Ovary (tissue), 7 donors: ENCODE measurements at regions not wholly inside any gene's neighbourhood (a gene's known extent, or its start where the extent isn't known, plus 50 kb on each side); places are given as distances from the start of the nearest gene placed in this dataset.
A peak's percentile ranks its signal among the peaks of the same experiment; 100 is the strongest.

Experiments used
- DNase-seq, 5 donors: peaks; one replicate each; pipeline ENCODE4 v3.0.0-alpha.2; 2019 to 2020
- H3K27ac ChIP-seq, 2 donors: fragments of 200-600 bp; one replicate each; pipeline versions ENCODE4 v1.5.1 to v1.8.0; 2019 to 2022
- H3K27me3 ChIP-seq: fragments of 200-600 bp; one replicate; pipeline ENCODE4 v1.8.0; 2022
- H3K36me3 ChIP-seq: fragments of 200-600 bp; sonication (generic); one replicate; pipeline ENCODE4 v1.5.1; 2019
- H3K4me1 ChIP-seq: one replicate; pipeline ENCODE4 v1.8.1; 2013; ENCODE audit warnings: mild to moderate bottlenecking, moderate library complexity; ENCODE audit not compliant: insufficient read depth
- H3K4me3 ChIP-seq: fragments of 200-600 bp; sonication (generic); one replicate; pipeline ENCODE4 v1.5.1; 2017
- H3K9me3 ChIP-seq, 2 donors: fragments of 200-600 bp in 1 of 2; sonication (generic) in 1 of 2; one replicate each; pipeline versions ENCODE4 v1.5.1 to v1.8.1; 2013 to 2019; ENCODE audit warnings: mild to moderate bottlenecking in 1 of 2, moderate library complexity in 1 of 2
- EP300 ChIP-seq: sonication (generic); formaldehyde crosslinking; IDR thresholded peaks from one replicate; pipeline ENCODE4 v1.6.1; 2017; ENCODE audit warnings: antibody characterized with exemption
- POLR2A ChIP-seq: fragments of 450-650 bp; IDR thresholded peaks from one replicate; pipeline ENCODE4 v1.6.1; 2017; ENCODE audit warnings: antibody characterized with exemption, mild to moderate bottlenecking, moderate library complexity
- WGBS, 3 donors: extraction: QIAGEN DNeasy Blood & Tissue Kit in 1 of 3; methylation state at CpG; one replicate each; pipeline versions ENCODE4 v1.1.5 to v1.1.7; 2013 to 2017; 5-methylcytosine and 5-hydroxymethylcytosine counted together
- intact Hi-C, 4 donors: fragments of 100-400 bp; cut with DNase I; formaldehyde crosslinking; loops; one replicate each; pipeline versions ENCODE4 v1.11.0 to v1.15.1; 2022 to 2023
- TF ChIP-seq, protein P1 (sequence below), 3 donors: fragments of 450-650 bp in 2 of 3; fragments of 200-600 bp in 1 of 3; IDR thresholded peaks; one replicate each; pipeline versions ENCODE4 v1.5.1 to v1.8.0; 2016 to 2022; ENCODE audit warnings: antibody characterized with exemption in 3 of 3, mild to moderate bottlenecking in 1 of 3
- donor health status: DM: no; HTN: no; CAD: no; lungs with moderate emphysema.
- donor health status: DM: no; HTN: no; CAD: no.
- donor health status: Bipolar disorder and iron deficiency.
- donor health status: DM: no; HTN: no; CAD: no.
- donor health status: DM: yes; HTN: yes; CAD: no.

DNA sequence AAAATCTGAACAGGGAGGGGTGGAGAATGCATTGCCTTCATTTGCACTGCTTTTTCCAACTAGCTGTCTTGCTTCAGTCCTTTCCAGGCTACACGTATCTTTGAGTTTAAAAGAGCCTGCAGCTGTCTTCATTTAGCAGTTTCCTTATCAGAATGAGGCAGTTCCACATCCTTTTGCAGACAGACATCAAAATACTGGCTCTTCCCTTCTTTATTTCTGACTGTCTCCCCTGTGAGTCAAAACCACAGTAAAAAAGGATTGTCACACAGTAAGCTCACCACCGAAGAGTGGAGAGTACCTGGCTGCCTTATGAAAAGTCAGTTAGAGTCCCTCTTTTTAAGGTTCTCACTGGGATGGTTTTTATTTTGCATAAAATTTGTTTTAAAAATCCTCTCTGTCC is 205.5 kb upstream of the CD96 start:
- no peaks in the 10 kb centered on the region for H3K9me3 ChIP-seq
- H3K27ac ChIP-seq: no peak overlapping the region
- no peak overlapping the region for H3K4me3 ChIP-seq
- no peak for TF ChIP-seq POLR2A
- TF ChIP-seq, protein P1, sequence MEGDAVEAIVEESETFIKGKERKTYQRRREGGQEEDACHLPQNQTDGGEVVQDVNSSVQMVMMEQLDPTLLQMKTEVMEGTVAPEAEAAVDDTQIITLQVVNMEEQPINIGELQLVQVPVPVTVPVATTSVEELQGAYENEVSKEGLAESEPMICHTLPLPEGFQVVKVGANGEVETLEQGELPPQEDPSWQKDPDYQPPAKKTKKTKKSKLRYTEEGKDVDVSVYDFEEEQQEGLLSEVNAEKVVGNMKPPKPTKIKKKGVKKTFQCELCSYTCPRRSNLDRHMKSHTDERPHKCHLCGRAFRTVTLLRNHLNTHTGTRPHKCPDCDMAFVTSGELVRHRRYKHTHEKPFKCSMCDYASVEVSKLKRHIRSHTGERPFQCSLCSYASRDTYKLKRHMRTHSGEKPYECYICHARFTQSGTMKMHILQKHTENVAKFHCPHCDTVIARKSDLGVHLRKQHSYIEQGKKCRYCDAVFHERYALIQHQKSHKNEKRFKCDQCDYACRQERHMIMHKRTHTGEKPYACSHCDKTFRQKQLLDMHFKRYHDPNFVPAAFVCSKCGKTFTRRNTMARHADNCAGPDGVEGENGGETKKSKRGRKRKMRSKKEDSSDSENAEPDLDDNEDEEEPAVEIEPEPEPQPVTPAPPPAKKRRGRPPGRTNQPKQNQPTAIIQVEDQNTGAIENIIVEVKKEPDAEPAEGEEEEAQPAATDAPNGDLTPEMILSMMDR (IDR thresholded peaks at IDR 0.05): no peak
- no peaks in the 10 kb centered on the region for H3K27me3 ChIP-seq
- peaks cover 4% of the 10 kb centered on the region for H3K4me1 ChIP-seq
- intact Hi-C loops: loop anchor here in 1 of 4 donors (10.0 kb wide), 1 partner anchor 152 kb away; no protein-coding TSS in a partner anchor
- WGBS, 3 donors: 6 to 11% (median 7%) methylated on average over 2 of the region's 2 CpGs
- no peaks in the 10 kb centered on the region for H3K36me3 ChIP-seq
- no peak for DNase-seq

DNA sequence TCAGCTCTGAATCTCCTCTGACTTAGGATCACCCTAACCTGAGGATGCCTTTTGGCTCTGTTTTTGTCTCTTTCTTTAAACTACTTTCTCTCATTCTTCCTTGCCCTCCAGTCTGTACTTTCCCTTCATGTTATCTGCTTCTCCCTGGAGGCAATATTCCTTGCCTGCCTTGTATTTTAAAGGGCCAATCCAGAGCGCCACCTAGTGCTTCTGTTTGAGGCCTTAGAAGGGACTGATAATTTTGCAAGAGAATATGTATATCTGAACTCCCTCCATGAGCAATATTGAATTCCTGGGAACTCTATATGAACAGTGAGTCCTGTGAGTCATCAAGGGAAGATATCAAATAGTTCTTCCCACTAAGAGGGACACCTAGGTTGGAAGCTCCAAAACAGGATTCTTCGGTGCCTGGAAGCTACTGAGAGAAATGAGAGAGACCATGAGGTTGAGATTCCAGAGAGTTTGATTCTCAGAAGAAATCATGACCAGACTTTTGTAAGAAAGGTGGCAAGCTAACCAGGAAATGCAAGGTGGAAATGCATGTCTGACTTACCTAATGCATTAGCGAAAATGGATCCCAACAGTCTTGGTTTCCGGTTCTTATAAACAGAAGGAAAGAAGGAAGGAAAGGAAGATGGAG is 203.8 kb upstream of the CD96 start:
- Histone ChIP-seq H3K4me1 (peaks cover 4% of the 10 kb centered on the region), H3K36me3 (no peaks in the 10 kb centered on the region), H3K27ac (no peak overlapping the region), H3K9me3 (no peaks in the 10 kb centered on the region), H3K4me3 (no peak overlapping the region), H3K27me3 (no peaks in the 10 kb centered on the region)
- DNase-seq: peak in 3 of 5 donors; percentile 17 to 48 (median 34)
- intact Hi-C loops: loop anchor here in 1 of 4 donors (10.0 kb wide), 1 partner anchor 153 kb away; no protein-coding TSS in a partner anchor
- TF ChIP-seq POLR2A (no peak), EP300 (no peak)
- TF ChIP-seq, protein P1 (IDR thresholded peaks at IDR 0.05): no peak
- WGBS, 3 donors: 76 to 88% (median 87%) methylated on average over 4 of the region's 4 CpGs

DNA sequence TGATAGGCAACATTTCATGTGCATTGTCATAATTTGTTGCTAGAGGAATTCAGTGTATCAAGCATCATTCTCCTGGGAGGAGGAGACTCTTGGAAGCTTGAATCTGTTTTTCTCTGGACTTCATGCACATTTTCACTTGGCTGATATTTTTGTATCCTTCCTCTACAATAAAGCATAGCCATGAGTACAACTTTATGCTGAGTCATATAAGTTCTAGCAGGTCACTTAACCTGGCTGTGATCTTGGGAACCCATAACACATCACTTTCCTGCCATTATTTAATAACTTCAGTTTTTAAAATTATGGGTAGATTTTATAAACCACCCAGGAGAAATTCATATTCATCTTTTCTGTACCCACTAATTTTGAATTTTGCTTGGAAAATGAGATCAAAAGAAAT is 203.0 kb upstream of the CD96 start:
- H3K9me3 ChIP-seq: no peaks in the 10 kb centered on the region
- H3K27ac ChIP-seq: no peak overlapping the region
- no peak overlapping the region for H3K4me3 ChIP-seq
- DNase-seq: no peak
- intact Hi-C loops: loop anchor here in 1 of 4 donors (10.0 kb wide), 1 partner anchor 154 kb away; no protein-coding TSS in a partner anchor
- no peaks in the 10 kb centered on the region for H3K27me3 ChIP-seq
- H3K36me3 ChIP-seq: no peaks in the 10 kb centered on the region
- TF ChIP-seq EP300 (no peak), POLR2A (no peak)
- TF ChIP-seq, protein P1 (IDR thresholded peaks at IDR 0.05): no peak
- H3K4me1 ChIP-seq: peaks cover 4% of the 10 kb centered on the region

DNA sequence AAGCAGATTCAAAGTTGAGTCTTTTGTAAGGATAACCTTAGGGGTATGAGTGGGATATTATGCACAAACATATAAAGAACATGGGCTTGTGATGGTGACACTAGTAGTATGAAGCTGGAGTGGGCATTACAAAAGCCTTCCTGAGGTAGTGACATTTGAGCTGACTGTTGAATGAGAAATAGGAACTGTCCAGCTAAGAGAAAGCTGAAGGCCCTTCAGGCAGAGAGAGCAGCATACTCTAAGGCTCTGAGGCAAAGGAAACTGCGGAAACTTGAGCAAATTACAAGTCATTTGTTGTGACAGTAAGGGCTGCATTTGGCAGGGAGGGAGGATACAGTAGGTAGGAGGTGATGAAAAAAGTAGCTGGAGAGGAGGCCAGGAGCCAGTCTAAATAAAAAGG is 190.7 kb upstream of the CD96 start:
- DNase-seq: no peak
- intact Hi-C loops: no loop called here
- WGBS, 3 donors: 68 to 83% (median 70%) methylated on average over 1 of the region's 1 CpG
- TF ChIP-seq, protein P1 (IDR thresholded peaks at IDR 0.05): no peak
- no peak for TF ChIP-seq POLR2A
- TF ChIP-seq EP300: no peak
- H3K27ac ChIP-seq: no peak overlapping the region
- no peaks in the 10 kb centered on the region for H3K9me3 ChIP-seq
- no peaks in the 10 kb centered on the region for H3K36me3 ChIP-seq
- H3K4me1 ChIP-seq: no peaks in the 10 kb centered on the region
- H3K4me3 ChIP-seq: no peak overlapping the region
- H3K27me3 ChIP-seq: no peaks in the 10 kb centered on the region
